Neuron (in vitro differentiated cells): ENCODE measurements at regions not wholly inside any gene's neighbourhood (a gene's known extent, or its start where the extent isn't known, plus 50 kb on each side); places are given as distances from the start of the nearest gene placed in this dataset.

Experiments
- H2AFZ ChIP-seq: one replicate; pipeline ENCODE4 v1.6.1; 2013; ENCODE audit warnings: low read depth, mild to moderate bottlenecking, inconsistent platforms, low read length, moderate library complexity
- H3K27me3 ChIP-seq: one replicate; pipeline ENCODE4 v1.6.1; 2013; ENCODE audit warnings: low read length; ENCODE audit not compliant: insufficient read depth
- H3K36me3 ChIP-seq: one replicate; pipeline ENCODE4 v1.6.1; 2013; ENCODE audit warnings: low read length; ENCODE audit not compliant: insufficient read depth
- H3K4me1 ChIP-seq: one replicate; pipeline ENCODE4 v1.6.1; 2013; ENCODE audit warnings: low read length; ENCODE audit not compliant: insufficient read depth
- H3K4me3 ChIP-seq: 2 replicates; pipeline ENCODE4 v1.5.1; 2013; ENCODE audit warnings: mild to moderate bottlenecking, low read length, moderate library complexity
- H3K9me3 ChIP-seq: one replicate; pipeline ENCODE4 v1.6.1; 2013; ENCODE audit warnings: low read length

DNA sequence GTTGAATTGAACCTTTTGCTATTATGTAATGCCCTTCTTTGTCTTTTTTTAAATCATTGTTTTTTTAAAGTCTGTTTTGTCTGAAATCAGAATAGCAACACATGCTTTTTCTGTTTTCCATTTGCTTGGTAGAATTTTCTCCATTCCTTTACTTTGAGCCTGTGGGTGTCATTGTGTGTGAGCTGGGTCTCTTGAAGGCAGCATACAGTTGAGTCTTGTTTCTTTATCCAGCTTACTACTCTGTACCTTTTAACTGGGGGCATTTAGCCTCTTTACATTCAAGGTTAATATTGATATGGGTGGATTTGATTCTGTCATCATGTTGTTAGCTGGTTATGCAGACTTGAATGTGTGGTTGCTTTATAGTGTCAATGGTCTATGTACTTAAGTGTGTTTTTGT, 292.0 kb downstream of the MAP2K4 start:
- Histone ChIP-seq H3K9me3 (no peaks in the 10 kb centered on the region), H3K4me1 (no peaks in the 10 kb centered on the region), H3K27me3 (no peaks in the 10 kb centered on the region), H3K4me3 (no peak overlapping the region), H2AFZ (no peak overlapping the region), H3K36me3 (no peaks in the 10 kb centered on the region)

DNA sequence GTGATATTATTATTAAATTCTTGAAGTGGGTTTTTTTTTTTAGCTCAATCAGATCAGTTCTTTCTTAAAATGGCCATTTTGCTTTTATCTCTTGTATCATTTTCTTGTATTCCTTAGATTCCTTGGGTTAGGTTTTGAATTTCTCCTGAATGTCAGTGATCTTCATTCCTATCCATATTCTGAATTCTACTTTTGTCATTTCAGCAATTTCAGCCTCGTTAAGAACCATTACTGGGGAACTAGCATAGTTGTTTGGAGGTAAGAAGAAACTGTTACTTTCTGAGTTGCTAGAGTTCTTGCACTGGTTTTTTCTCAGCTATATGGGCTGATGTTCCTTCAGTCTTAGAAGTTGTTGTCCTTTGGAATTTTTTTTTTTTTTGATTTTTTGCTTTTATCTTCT, 293.1 kb downstream of the MAP2K4 start:
- Histone ChIP-seq H3K36me3 (no peaks in the 10 kb centered on the region), H3K9me3 (no peaks in the 10 kb centered on the region), H3K27me3 (no peaks in the 10 kb centered on the region), H3K4me3 (no peak overlapping the region), H2AFZ (no peak overlapping the region), H3K4me1 (no peaks in the 10 kb centered on the region)

DNA sequence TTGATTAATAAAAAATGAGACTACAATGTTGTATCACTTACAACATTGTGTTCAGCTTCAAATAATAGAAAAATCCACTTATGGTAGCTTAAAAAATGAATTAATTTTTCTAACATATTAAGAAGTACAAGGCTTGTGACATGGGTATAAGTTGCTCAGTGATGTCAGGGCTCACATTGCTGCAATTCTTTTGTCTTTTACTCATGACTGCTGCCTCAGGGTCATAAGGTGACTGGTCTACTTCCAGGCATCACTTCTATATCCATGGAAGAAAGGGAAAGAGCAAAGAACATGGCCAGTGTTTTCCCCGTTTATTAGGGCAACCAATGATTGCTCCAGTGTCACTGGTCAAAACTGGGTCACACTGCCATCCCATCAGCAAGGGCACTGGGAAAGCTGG, 295.3 kb downstream of the MAP2K4 start:
- no peaks in the 10 kb centered on the region for H3K36me3 ChIP-seq
- no peaks in the 10 kb centered on the region for H3K4me1 ChIP-seq
- no peak overlapping the region for H2AFZ ChIP-seq
- H3K27me3 ChIP-seq = no peaks in the 10 kb centered on the region
- no peaks in the 10 kb centered on the region for H3K9me3 ChIP-seq
- no peak overlapping the region for H3K4me3 ChIP-seq

DNA sequence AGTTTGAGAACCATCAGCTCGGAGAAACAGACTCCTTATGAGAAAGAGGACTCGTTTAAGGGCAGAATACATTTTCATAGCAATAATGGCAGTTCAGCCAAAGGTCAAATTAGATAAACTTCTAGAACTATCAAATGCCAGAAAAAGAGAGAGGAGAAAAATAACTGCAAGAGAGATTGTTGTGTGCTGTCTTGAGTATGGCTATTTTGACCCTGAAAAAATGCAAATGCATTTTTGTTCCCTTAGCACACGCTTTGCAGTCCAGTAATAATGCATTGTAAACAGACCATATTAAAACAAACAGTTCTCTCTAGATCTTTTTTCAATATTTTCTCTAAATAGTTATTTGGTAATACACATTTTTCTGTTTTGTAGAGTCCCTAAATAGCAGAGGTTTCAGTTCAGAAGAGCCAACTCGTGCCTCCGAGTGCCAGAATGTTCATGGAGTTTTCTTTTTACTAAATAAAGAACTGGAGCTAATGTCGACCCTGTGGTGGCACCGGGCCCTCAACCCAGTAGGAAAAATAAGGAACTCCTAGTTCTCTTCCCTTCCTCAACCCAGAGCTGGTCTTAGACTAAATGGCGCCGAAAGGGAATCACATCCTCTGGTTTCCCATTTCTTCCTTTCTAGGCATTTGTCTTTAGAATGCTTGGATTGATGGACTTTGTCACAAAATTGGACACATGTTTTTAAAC, 298.0 kb downstream of the MAP2K4 start:
- Histone ChIP-seq H3K4me3 (no peak overlapping the region), H3K4me1 (no peaks in the 10 kb centered on the region), H3K9me3 (no peaks in the 10 kb centered on the region), H3K36me3 (no peaks in the 10 kb centered on the region), H3K27me3 (no peaks in the 10 kb centered on the region), H2AFZ (no peak overlapping the region)

DNA sequence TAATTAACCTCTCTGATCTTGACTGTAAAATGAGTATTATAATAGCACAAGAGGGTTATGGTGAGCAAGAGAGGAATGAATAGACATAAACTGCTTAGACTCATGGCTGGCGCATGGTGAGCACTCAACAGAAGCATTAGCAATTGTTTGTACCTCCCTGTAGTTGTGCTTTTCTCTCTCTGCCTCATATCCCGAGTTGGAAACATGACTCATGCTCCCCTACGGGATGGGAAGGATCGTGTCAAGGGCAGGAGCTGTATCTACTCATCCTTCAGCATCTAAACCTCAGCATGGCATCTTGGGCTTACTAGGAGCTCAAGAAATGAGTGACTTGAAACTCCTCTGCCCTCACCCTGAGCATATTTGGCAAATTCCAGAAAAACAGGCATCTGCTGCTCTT, 299.6 kb downstream of the MAP2K4 start:
- no peaks in the 10 kb centered on the region for H3K27me3 ChIP-seq
- H3K4me1 ChIP-seq = no peaks in the 10 kb centered on the region

DNA sequence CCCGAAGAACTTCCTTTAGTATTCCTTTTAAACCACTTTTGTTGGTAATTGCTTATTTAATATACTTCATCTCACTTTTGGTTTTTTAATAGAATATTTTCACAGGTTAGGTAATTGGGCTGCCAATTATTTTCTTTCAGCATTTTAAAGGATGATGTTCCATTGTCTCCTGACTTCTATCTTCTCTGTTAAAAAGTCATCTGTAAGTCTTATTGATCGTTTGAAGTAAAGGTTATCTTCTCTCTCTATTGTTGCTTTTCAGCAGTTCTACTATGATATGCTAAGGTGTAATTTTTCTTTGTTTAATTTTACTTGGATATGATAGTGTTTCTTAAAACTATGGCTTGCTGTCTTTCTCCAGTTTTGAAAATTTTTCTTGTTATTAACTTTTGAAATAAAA, 307.5 kb downstream of the MAP2K4 start:
- Histone ChIP-seq H2AFZ (no peak overlapping the region), H3K4me3 (no peak overlapping the region), H3K36me3 (no peaks in the 10 kb centered on the region), H3K27me3 (no peaks in the 10 kb centered on the region), H3K9me3 (no peaks in the 10 kb centered on the region), H3K4me1 (no peaks in the 10 kb centered on the region)

More for the DNA sequence above, 299.6 kb downstream of the MAP2K4 start:
- Histone ChIP-seq H3K4me3 (no peak overlapping the region), H2AFZ (no peak overlapping the region), H3K9me3 (no peaks in the 10 kb centered on the region), H3K36me3 (no peaks in the 10 kb centered on the region)

DNA sequence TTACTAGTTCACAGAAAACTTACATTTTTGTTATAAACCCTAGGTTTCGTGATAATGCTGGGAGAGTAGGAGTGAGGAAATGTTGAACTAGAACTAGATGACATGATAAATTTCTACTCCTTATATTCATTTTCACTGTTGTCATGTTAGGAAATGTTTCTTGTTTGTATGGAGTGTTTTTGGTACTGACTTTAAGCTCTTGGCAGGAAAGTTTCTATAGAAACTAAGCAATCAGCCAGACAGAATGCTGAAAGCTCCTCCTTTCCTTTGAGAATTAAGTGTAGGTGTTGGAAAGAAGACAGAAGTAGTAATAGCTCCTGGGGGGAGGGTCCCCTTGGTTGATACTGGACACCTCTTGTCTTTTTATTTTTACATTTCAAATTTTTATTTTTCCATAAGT, 309.8 kb downstream of the MAP2K4 start:
- Histone ChIP-seq H3K4me3 (no peak overlapping the region), H3K4me1 (no peaks in the 10 kb centered on the region), H3K9me3 (no peaks in the 10 kb centered on the region), H2AFZ (no peak overlapping the region), H3K36me3 (no peaks in the 10 kb centered on the region), H3K27me3 (no peaks in the 10 kb centered on the region)

DNA sequence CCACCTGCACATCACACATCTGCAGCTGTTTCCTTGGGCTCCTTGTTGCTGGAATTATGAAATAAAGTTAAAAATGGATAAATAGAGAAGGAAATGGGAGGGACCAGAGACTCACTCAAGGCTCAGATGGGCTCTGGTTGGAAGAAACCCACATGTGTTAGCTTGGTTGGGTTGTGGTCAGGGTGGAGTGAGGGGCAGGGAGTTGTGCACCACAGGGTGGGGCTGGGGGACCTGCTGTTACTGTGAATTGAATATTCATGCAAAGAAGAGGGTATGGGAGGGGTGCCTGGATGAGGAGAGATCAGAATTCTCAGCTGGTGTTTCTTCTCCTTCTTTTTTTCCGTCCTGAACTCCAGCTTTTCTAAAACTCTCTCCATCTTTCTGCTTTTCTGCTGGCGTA, 320.7 kb downstream of the MAP2K4 start:
- no peak overlapping the region for H2AFZ ChIP-seq
- no peaks in the 10 kb centered on the region for H3K9me3 ChIP-seq
- H3K4me3 ChIP-seq = no peak overlapping the region
- no peaks in the 10 kb centered on the region for H3K4me1 ChIP-seq
- no peaks in the 10 kb centered on the region for H3K27me3 ChIP-seq
- H3K36me3 ChIP-seq = no peaks in the 10 kb centered on the region

DNA sequence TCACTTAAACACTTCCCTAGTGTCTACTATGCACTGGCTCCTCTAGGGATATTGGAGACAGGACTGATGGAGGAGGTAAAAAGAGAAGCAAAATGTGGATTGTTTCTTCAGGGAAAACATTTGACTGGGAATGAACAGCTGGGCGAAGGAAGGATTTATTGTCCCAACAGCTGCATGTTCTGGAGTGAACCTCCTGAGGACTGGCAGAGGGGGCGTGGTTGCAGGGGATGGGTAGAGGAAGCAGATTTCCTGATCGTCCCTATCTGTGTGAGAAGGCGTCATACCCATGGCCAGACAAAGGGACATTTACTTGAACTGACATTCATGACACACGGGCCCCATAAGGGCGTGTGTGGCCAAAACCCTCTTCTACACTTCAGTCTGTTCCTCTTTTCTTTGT, 321.5 kb downstream of the MAP2K4 start:
- Histone ChIP-seq H3K4me3 (no peak overlapping the region), H2AFZ (no peak overlapping the region), H3K36me3 (no peaks in the 10 kb centered on the region), H3K27me3 (no peaks in the 10 kb centered on the region), H3K4me1 (no peaks in the 10 kb centered on the region), H3K9me3 (no peaks in the 10 kb centered on the region)

DNA sequence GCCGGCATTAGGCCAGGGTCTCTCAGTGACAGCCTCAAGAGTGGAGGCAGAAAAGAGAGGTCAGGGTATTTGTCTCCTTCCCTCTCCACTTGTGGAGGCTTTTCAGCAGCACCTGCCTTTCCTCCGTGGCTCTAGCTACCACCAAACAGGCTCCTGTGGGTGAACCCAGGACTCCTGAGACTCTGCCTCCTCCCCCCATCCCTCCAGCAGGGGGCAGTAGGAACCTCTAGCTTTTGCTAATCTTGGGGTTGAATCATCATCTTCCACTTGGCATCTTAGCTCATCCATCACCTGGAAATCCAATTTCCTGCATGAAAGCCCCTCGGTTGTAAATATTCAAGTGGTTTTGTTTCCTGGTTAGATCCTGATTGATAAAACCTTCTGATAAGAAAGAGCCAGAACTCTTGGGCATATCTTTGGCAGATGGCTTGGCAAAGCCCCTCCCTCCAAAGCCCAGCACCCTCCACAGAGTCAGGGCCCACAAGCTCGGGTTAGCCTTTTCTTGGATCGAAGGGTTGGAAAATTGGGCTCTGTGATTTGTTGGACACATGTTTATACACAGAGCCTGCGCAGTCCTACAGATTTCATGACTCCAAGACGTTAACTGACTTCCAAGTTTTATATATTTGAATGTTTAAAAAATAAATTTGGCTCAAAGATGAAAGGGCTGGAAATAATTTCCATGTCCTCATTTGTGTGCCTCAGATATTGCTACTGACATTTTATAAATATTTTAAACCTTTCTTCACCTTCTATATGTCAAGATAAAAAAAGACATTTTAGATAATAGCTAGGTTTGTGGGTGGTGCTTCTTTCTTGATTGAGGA, 322.1 kb downstream of the MAP2K4 start:
- Histone ChIP-seq H2AFZ (no peak overlapping the region), H3K27me3 (no peaks in the 10 kb centered on the region)

DNA sequence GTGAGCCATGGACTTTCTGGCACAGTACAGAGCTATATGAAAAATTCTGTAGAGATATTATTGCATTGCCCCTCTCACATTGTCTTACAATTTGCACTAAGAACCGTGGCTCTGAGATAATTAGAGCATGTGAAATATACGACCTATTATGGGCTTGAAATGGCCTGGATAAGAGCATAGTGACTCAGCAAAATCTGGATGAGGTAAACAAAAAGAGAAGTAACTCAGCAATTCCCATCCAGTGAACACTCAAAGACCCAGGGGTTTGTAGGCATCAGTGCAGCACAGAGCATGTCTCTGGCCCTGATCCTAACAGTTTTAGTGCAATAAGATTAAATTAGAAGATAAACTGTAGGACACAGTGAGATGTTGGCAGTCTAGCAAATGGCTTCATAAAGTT, 317.2 kb upstream of the MYOCD start:
- Histone ChIP-seq H3K27me3 (no peaks in the 10 kb centered on the region), H3K9me3 (no peaks in the 10 kb centered on the region), H3K4me3 (no peak overlapping the region), H3K36me3 (no peaks in the 10 kb centered on the region), H2AFZ (no peak overlapping the region), H3K4me1 (no peaks in the 10 kb centered on the region)

More for the DNA sequence above, 322.1 kb downstream of the MAP2K4 start:
- H3K4me3 ChIP-seq = no peak overlapping the region
- H3K9me3 ChIP-seq = no peaks in the 10 kb centered on the region
- no peaks in the 10 kb centered on the region for H3K36me3 ChIP-seq
- no peaks in the 10 kb centered on the region for H3K4me1 ChIP-seq

DNA sequence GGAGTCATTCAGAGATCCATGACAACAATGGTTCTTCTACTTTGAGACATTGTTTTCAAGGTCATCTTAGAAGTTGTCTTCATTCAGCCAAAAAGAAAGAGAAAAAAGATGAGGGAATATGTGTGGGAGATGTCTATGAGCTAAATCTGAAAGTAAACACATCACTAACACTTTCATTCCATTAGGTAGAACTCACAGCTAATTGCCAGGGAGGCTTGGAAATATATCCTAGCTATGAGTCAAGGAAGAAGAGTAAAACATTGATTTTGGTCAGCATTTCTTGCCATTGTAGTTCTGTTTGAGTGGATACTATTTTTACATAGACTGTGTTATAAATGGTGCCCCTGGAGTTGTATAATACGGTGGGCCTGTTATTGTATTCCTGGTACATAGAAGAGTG, 316.4 kb upstream of the MYOCD start:
- Histone ChIP-seq H3K36me3 (no peaks in the 10 kb centered on the region), H3K27me3 (no peaks in the 10 kb centered on the region), H3K4me1 (no peaks in the 10 kb centered on the region), H2AFZ (no peak overlapping the region), H3K4me3 (no peak overlapping the region), H3K9me3 (no peaks in the 10 kb centered on the region)

DNA sequence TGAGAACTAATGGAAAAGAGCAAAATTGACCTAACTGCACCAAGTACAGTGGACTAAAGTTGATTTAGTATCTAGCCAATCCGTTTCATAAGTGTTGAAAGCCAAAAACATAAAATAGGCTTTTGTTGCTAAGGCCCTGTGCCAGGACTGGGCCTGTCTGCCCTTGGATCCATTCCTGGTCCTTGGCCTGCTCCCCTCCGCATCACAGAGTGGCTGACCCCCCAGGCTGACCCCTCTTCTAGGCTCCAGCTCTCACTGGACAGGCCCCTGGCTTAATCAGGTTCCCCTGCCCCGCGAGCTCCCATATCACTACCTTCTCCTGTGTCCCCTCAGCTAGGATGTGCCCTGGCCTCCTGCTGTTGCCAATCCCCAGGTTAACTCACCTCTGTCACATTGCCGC, 313.6 kb upstream of the MYOCD start:
- Histone ChIP-seq H3K4me1 (no peaks in the 10 kb centered on the region), H2AFZ (no peak overlapping the region), H3K9me3 (no peaks in the 10 kb centered on the region), H3K36me3 (no peaks in the 10 kb centered on the region), H3K27me3 (no peaks in the 10 kb centered on the region), H3K4me3 (no peak overlapping the region)
